ENCODE measurements at regions not wholly inside any gene's neighbourhood (a gene's known extent, or its start where the extent isn't known, plus 50 kb on each side); places are given as distances from the start of the nearest gene placed in this dataset.
A peak's percentile ranks its signal among the peaks of the same experiment; 100 is the strongest.
"Not testable (repeated sequence)": the region's sequence is repeated elsewhere in the genome, so short reads cannot be mapped to it uniquely, and the experiment has no call there.

DNA sequence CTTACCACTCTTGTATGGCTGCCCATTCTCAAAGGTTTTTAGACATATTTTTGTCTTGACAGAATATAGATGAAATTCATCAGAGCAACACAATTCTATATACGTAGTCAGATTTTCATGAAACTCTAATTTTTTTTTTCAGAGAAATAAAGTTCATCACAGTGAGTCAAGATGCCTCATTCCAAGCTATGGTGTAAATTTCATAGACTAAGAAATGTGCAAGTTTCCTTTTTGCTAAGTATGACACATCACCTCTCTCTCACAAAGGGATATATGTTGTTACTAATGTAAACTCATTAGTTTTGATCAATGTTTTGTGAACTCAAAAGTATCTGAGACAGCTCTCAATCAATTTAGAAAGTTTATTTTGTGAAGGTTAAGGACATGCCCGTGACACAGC, 60.4 kb upstream of the ATXN3L start:
- no peak for DNase-seq

DNA sequence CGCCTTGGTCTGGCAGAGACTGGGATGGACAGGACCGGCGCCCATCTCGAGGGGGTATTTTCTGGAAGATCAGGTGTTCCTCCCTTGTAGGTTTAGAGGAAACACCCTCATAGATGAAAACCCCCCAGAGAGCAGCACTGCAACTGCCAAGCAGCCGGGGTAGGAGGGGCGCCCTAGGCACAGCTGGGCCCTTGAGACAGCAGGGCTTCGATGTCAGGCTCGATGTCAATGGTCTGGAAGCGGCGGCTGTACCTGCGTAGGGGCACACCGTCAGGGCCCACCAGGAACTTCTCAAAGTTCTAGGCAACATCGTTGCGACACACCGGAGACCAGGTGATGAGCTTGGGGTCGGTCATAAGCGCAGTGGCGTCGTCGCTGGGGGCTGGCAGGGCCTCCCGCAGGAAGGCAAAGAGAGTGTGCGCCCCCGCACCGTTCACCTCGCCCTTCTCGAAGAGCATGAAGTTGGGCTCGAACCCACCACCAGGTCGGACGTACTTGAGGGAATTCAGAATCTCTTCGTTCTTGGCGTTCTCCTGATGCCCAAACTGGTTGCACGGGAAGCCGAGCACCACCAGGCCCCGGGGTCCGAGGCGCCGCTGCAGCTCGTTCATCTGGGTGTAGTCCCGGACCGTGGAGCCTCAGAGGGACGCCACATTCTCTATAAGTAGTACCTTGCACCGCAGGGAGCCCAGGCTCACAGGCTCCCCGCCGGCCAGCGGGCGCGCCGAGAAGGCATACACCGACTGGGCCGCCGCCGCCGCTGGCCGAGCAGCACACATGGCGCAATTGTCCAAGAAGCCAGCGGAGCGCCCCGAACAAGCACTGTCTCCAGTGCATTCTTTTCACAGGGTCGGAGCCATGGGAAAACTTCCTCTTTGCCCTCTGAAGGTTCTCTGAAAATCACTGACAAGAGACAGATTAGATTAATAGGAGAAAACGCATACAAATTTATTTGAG, 59.0 kb upstream of the ATXN3L start:
- DNase-seq: not testable (repeated sequence)

DNA sequence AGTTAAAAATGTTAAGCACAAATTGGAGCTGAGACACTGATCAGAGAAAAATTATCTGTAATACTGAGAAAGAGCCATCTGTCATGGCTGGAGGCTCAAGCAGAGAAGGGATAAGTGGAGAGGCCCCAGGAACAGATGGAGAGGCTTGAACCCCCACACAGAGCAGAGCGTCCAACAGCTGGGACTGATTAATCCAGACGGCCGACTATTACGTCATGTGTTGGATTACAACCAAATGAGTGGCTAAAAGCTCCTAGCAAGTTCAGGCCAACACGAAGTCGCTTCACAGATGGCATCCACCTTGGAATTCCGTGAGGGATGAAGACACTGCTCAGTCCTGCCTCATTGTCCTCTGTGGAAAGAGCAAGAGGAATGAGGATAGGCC, 57.7 kb upstream of the ATXN3L start:
- DNase-seq: peak; percentile 80

DNA sequence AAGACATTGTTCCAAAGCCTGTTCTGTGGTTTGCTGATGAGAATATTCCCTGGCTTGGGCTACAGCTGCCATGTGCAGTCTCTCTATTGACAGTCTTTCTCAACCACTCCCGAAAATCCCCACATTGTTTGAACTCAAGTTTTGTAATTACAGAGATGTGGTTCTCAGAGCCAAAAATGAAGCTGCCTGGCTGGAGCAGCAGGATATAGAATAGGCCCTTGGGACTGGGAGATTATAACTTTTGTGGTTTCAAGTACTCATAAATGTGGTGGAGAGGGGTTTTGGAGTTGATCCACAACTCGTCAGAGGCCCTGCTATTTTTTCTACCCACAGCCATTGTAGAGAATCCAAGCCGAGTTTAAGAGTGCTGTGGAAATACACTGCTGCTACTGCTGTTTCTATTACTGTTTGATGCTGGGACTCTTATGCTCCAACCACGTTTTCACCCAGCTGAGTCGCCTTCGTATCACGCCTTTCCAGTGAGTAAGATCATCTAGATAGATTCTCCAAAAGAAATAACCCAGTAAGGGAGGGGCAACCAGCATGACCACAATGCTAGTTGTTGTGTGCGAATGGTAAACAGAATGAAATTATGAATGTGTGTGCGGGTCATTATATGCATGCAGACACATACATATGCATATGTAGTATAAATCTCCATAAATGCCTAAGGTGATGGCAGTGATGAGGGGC, 57.1 kb upstream of the ATXN3L start:
- peak; percentile 95 for DNase-seq

DNA sequence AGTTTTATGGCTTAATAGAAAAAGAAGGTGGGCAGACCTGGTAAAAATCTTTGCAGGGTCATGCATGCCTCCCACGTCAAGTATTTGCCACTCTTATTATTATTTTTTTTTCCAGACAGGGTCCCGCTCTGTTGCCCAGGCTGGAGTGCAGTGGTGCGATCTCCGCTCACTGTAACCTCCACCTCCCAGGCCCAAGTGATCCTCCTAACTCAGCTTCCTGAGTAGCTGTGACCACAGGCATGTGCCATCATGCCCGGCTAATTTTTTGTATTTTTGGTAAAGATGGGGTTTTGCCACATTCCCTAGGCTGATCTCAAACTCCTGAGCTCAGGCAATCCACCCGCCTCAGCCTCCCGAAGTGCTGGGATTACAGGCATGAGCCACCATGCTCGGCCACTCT, 55.7 kb upstream of the ATXN3L start:
- DNase-seq: not testable (repeated sequence)

DNA sequence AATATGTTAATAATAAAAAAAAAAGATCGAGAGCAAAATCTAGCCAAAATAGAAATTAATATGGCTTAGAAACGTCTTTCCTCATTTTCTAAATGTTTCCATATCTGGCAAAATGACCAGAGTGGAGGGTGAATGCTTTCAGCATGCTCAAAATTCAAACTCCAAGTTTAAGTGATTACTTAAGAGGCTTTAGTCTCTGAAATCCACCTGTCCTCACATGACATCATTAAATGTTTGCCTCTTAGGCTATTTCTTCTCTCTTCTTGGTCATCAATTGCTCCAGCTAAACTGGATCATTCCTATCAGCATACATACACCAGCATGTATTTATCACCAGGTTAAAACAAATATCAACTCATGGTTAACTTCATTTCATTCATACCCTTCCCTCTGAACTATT, 54.5 kb upstream of the ATXN3L start:
- DNase-seq: no peak

DNA sequence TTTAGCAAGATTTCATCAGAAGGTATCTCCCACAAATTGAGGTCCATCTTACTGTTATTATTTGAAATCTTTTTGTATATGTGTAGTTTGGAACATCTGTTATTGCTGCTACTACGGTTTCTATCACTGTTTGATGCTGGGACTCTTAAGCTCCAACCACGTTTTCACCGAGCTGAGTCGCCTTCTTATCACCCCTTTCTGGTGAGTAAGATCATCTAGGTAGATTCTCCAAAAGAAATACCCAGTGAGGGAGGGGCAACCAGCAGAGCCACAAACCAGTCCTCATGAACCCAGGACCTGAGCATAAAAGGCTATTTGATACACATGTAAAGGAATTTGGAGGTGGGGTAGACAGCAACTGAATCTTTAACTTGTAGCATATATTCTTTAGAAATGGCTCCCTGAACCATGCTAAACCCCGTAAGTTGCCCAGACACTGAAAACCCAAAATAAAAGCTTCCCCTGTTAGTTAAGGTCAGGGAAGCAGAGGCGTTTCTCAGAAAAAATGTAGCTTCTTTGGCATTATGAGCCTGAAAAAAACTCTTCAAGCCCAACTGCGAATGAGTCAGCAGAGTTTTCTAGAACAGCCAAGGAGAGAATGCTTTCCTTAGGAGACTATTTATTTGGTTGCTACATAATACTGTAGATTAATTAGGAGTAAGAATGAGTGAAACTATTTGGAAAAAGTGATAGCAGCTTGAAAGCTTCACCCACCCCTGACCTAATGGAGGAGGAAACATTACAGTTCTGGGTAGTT, 53.8 kb upstream of the ATXN3L start:
- no peak for DNase-seq

DNA sequence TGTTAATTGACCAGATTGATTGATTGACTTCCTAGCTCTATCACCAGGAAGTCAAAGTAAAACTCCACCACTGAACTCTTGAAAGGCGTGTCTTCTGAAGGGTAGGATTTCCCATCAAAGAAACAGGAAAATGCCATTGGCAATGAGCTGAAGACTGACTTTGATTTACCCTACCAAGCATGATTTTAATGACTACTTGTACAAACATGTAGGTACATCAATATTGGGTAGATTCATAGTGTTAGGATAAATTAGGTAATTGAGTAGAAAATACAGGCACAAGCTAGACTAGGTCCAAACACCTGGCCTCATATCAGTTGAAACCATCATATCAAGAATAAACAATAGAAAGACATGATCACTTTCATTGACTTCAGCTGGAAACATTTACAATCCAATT, 53.2 kb upstream of the ATXN3L start:
- no peak for DNase-seq

DNA sequence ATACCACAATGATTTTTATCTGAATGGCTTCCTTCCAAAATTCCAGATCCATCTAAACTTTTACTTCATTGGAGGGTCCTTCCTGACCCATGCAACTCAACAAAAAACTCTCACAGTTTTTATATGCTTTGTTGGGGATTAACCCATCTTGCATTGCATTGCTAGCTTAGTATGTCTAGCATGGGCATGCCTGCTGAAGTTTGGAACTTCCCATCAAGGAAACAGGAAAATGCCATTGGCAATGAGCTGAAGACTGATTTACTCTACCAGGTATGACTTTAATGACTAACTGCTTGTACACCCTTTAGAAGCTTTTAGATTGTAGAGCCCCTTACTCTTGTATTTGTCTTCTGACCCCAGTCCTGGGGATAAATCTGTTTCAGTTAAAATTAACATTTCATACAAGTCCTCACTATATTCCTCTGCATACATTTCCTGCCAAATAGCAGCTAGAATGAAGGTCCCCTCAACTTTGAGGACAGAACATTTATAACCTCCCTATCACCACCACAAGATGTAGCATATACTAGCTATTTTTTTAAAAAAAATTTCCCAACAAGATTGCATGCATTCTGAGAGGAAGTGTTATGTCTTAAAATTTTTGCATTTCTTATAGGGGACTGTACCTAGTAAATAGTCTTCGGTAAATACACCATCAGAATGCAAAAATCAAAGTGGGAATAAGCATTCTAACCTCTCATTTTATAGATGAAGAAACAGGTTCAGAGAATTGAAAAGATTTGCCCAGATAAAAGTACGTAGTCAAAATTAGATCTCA, 52.5 kb upstream of the ATXN3L start:
- DNase-seq: no peak

DNA sequence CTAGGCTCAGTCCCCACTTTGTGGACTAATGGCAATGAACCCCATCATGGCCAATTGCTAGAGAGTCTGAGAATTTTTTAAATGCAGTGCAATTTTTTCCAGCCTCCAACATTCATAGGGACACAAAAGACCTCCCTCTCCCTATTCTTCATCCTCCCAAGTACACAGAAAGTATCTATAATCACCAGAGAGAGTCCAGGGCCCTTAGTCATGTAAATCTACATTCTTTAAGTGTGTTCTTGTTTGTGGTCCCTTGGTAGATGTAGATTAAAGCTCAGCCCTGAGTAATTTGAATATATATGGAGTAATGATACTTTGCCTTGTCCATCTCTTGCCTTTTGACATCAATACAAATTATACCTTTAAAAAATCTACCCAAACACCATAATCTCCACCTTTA, 51.3 kb upstream of the ATXN3L start:
- no peak for DNase-seq

DNA sequence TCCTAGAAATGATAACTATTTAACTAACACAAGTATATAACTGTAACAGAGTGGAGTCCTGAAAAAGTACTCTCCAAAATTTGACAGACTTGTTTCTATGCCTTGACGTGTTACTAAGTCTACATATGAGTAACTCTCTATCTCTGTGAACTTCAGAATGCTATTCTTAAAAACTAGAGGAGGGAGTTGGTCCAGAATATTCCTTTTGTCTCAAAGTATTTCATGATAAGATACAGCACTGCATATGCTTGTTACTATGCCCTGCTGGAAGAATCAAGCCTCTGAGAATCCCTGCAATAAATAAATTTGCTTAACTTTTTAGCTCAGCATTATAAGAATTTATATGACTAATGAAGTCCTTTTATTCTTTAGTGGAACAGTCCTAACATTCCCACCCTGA, 50.9 kb upstream of the ATXN3L start:
- no peak for DNase-seq
